Liver (tissue), 3 donors: ENCODE measurements at regions not wholly inside any gene's neighbourhood (a gene's known extent, or its start where the extent isn't known, plus 50 kb on each side); places are given as distances from the start of the nearest gene placed in this dataset.

Experiments used
- HNF4A ChIP-seq, 2 donors: conservative IDR thresholded peaks; 2 replicates each; pipeline ENCODE4 v1.6.1; 2016; ENCODE audit warnings: antibody characterized with exemption in 2 of 2, mild to moderate bottlenecking in 2 of 2
- JUND ChIP-seq, 2 donors: IDR thresholded peaks; 2 replicates each; pipeline ENCODE4 v1.6.1; 2016; ENCODE audit warnings: antibody characterized with exemption in 2 of 2
- NR2F2 ChIP-seq: IDR thresholded peaks from 2 replicates; pipeline ENCODE4 v1.6.1; 2016; ENCODE audit warnings: antibody characterized with exemption
- RAD21 ChIP-seq, 2 donors: IDR thresholded peaks; 2 replicates each; pipeline ENCODE4 v1.6.1; 2016; ENCODE audit warnings: antibody characterized with exemption in 2 of 2, mild to moderate bottlenecking in 2 of 2
- SP1 ChIP-seq: IDR thresholded peaks from 2 replicates; pipeline ENCODE4 v1.6.1; 2018; ENCODE audit warnings: antibody characterized with exemption, mild to moderate bottlenecking
- TAF1 ChIP-seq: conservative IDR thresholded peaks from 2 replicates; pipeline ENCODE4 v1.6.1; 2016; ENCODE audit warnings: antibody characterized with exemption, mild to moderate bottlenecking
- ZBTB33 ChIP-seq: IDR thresholded peaks from 2 replicates; pipeline ENCODE4 v1.6.1; 2016; ENCODE audit warnings: antibody characterized with exemption
- TF ChIP-seq, protein P1 (sequence below): fragments of 150-350 bp; IDR thresholded peaks from 2 replicates; pipeline ENCODE4 v1.5.1; 2017; ENCODE audit warnings: improper control_type of control experiment, low read depth, low read length; ENCODE audit not compliant: missing input control
- donor health status: healthy.
- donor health status: healthy.

DNA sequence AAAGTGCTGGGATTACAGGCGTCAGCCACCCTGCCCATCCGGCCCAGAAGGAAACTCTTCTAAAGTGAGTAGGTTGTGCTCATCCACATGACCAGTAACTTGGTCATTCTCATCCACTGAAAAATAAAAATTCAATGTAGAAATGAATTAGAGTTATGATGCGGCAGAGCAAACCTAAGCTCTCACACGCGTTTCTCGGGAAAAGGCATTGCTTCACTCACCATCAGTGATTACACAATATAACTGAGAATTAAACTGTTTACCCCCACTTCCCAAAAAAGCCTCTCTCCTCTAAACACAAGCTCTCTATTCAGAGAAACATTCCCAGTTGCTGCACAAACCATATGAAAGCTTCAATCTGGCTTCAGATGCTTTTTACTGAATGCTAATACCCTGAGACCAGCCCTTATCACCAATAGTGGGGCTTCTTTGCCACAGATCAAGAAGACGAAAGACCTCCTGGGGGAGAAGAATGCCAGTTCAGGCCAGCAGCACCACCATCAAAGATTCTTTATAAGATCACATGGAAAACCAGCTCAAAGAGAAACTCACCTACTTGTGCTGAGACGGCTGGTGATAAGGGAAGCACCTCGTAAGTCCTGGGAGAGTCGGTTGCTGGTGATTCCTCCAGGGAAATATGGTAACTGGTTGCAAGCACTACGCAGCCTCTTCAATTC is 121.5 kb upstream of the SFSWAP start:
- TF ChIP-seq NR2F2, result no peak
- TF ChIP-seq, protein P1, sequence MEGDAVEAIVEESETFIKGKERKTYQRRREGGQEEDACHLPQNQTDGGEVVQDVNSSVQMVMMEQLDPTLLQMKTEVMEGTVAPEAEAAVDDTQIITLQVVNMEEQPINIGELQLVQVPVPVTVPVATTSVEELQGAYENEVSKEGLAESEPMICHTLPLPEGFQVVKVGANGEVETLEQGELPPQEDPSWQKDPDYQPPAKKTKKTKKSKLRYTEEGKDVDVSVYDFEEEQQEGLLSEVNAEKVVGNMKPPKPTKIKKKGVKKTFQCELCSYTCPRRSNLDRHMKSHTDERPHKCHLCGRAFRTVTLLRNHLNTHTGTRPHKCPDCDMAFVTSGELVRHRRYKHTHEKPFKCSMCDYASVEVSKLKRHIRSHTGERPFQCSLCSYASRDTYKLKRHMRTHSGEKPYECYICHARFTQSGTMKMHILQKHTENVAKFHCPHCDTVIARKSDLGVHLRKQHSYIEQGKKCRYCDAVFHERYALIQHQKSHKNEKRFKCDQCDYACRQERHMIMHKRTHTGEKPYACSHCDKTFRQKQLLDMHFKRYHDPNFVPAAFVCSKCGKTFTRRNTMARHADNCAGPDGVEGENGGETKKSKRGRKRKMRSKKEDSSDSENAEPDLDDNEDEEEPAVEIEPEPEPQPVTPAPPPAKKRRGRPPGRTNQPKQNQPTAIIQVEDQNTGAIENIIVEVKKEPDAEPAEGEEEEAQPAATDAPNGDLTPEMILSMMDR, result no peak
- TF ChIP-seq ZBTB33, result no peak
- no peak for TF ChIP-seq RAD21 (IDR thresholded peaks at IDR 0.05)
- TF ChIP-seq JUND (IDR thresholded peaks at IDR 0.05), result no peak
- TF ChIP-seq SP1, result no peak
- TF ChIP-seq HNF4A (conservative IDR thresholded peaks at IDR 0.05), result no peak
- TF ChIP-seq TAF1, result no peak
